ENCODE measurements at regions not wholly inside any gene's neighbourhood (a gene's known extent, or its start where the extent isn't known, plus 50 kb on each side); places are given as distances from the start of the nearest gene placed in this dataset.

DNA sequence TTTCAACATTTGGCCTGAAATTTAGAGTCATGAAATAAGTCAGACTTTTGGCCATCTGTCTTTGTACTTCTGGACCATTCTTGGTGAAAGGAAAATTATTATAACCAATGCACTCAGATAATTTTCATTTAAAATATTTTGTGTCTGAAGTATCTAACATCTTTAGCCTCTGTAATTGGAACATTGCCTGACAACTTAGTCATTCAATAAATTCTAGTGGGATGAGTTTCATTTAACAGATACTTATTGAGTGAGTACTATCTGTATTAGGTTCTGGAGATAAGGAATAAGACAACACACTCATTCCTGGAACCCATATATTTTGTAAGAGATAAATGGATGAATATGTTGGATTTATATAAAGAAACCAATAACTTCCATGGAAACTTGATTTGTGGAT, 536.0 kb downstream of the BCKDHB start:
- TF ChIP-seq, protein P1, sequence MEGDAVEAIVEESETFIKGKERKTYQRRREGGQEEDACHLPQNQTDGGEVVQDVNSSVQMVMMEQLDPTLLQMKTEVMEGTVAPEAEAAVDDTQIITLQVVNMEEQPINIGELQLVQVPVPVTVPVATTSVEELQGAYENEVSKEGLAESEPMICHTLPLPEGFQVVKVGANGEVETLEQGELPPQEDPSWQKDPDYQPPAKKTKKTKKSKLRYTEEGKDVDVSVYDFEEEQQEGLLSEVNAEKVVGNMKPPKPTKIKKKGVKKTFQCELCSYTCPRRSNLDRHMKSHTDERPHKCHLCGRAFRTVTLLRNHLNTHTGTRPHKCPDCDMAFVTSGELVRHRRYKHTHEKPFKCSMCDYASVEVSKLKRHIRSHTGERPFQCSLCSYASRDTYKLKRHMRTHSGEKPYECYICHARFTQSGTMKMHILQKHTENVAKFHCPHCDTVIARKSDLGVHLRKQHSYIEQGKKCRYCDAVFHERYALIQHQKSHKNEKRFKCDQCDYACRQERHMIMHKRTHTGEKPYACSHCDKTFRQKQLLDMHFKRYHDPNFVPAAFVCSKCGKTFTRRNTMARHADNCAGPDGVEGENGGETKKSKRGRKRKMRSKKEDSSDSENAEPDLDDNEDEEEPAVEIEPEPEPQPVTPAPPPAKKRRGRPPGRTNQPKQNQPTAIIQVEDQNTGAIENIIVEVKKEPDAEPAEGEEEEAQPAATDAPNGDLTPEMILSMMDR (IDR thresholded peaks at IDR 0.05) = no peak
- no peak for TF ChIP-seq POLR2A (IDR thresholded peaks at IDR 0.05)

All from transverse colon (tissue), 3 donors.